H1 (cell line): ENCODE measurements at regions not wholly inside any gene's neighbourhood (a gene's known extent, or its start where the extent isn't known, plus 50 kb on each side); places are given as distances from the start of the nearest gene placed in this dataset.

Experiments
- CTCF ChIA-PET: fragments of 300-600 bp; sonication (Branson Sonifier 250); formaldehyde crosslinking; loops from one replicate; lab custom pipeline; 2021; ENCODE audit not compliant: partially characterized antibody; lab: Charles Lee
- POLR2A ChIA-PET: fragments of 300-600 bp; sonication (Branson Sonifier 250); formaldehyde crosslinking; loops from one replicate; lab custom pipeline; 2021; ENCODE audit warnings: inconsistent platforms; ENCODE audit not compliant: partially characterized antibody; lab: Charles Lee
- DNase-seq, 2 experiments: peaks; one replicate each; pipeline versions ENCODE4 v3.0.0 to v3.0.0-alpha.2; 2010 to 2022; ENCODE audit warnings: low spot score in 2 of 2, low read depth in 1 of 2, mixed read lengths in 1 of 2
- FAIRE-seq: peaks from 2 replicates; lab custom pipeline; 2011; peaks lifted over from hg19 to GRCh38; lab: Jason Lieb, UNC
- H2AFZ ChIP-seq: 2 replicates; pipeline ENCODE4 v1.8.1; 2012; ENCODE audit warnings: low read length, inconsistent platforms
- H2AK5ac ChIP-seq: 2 replicates; pipeline ENCODE4 v1.6.1; 2013; ENCODE audit warnings: low read depth, low read length
- H2BK120ac ChIP-seq: replicated peaks from 2 replicates; pipeline ENCODE3; 2013; ENCODE audit warnings: low read depth, low read length, inconsistent platforms
- H2BK12ac ChIP-seq: 2 replicates; pipeline ENCODE4 v1.6.1; 2013; ENCODE audit warnings: low read depth, low read length
- H2BK15ac ChIP-seq: 2 replicates; pipeline ENCODE4 v1.6.1; 2013; ENCODE audit warnings: low read length
- H2BK20ac ChIP-seq: 2 replicates; pipeline ENCODE4 v1.6.1; 2013; ENCODE audit warnings: low read length
- H2BK5ac ChIP-seq: 2 replicates; pipeline ENCODE4 v1.6.1; 2013; ENCODE audit warnings: low read depth, low read length
- H3K14ac ChIP-seq: 2 replicates; pipeline ENCODE4 v1.6.1; 2013; ENCODE audit warnings: inconsistent platforms; ENCODE audit not compliant: insufficient read length
- H3K18ac ChIP-seq: 2 replicates; pipeline ENCODE4 v1.6.1; 2013; ENCODE audit warnings: low read length; ENCODE audit errors: extremely low read depth
- H3K23ac ChIP-seq: 2 replicates; pipeline ENCODE4 v1.6.1; 2013; ENCODE audit warnings: inconsistent platforms; ENCODE audit not compliant: insufficient read length
- H3K23me2 ChIP-seq: 2 replicates; pipeline ENCODE4 v1.6.1; 2013; ENCODE audit warnings: low read depth, low read length
- H3K27ac ChIP-seq: 2 replicates; pipeline ENCODE4 v1.6.1; 2011; ENCODE audit warnings: low read depth, low read length, inconsistent platforms
- H3K27me3 ChIP-seq, 4 experiments: replicated peaks in 1 of 4; 1 replicate in 1 of 4; 2 replicates in 3 of 4; pipeline versions ENCODE4 v1.6.1 to v1.8.1; 2011 to 2013; ENCODE audit warnings: low read length in 3 of 4, mild to moderate bottlenecking in 3 of 4, inconsistent platforms in 2 of 4, mixed read lengths in 2 of 4, moderate library complexity in 1 of 4; ENCODE audit not compliant: control insufficient read depth in 3 of 4, insufficient read depth in 3 of 4; ENCODE audit errors: extremely low read depth in 1 of 4
- H3K36me3 ChIP-seq, 4 experiments: 2 replicates each; pipeline versions ENCODE4 v1.6.1 to v1.8.1; 2011 to 2013; ENCODE audit warnings: mild to moderate bottlenecking in 4 of 4, low read length in 3 of 4, moderate library complexity in 2 of 4, control low read depth in 1 of 4, inconsistent platforms in 1 of 4; ENCODE audit not compliant: insufficient read depth in 4 of 4, control insufficient read depth in 2 of 4
- H3K4ac ChIP-seq: replicated peaks from 2 replicates; pipeline ENCODE3; 2013; ENCODE audit warnings: low read length, low read depth, mixed read lengths, inconsistent platforms; ENCODE audit not compliant: insufficient read length
- H3K4me1 ChIP-seq, 4 experiments: replicated peaks in 1 of 4; 1 replicate in 1 of 4; 2 replicates in 3 of 4; pipeline versions ENCODE4 v1.6.1 to v1.8.1; 2011 to 2013; ENCODE audit warnings: low read length in 3 of 4, inconsistent platforms in 2 of 4, mixed read lengths in 1 of 4; ENCODE audit not compliant: insufficient read depth in 4 of 4, control insufficient read depth in 3 of 4
- H3K4me2 ChIP-seq, 2 experiments: 2 replicates each; pipeline versions ENCODE4 v1.6.1 to v1.8.1; 2011 to 2013; ENCODE audit warnings: low read depth in 2 of 2, low read length in 2 of 2, control low read depth in 1 of 2, inconsistent platforms in 1 of 2, mild to moderate bottlenecking in 1 of 2; ENCODE audit not compliant: insufficient read depth in 1 of 2
- H3K4me3 ChIP-seq, 4 experiments: fragments of 200-600, 300-600 bp in 1 of 4; sonication (generic), shearing (Covaris generic), sonication (Bioruptor Twin) in 1 of 4; 2 replicates each; pipeline versions ENCODE4 v1.5.1 to v1.8.1; 2011 to 2016; ENCODE audit warnings: low read length in 4 of 4, low read depth in 3 of 4, control low read depth in 2 of 4, inconsistent platforms in 2 of 4, mild to moderate bottlenecking in 2 of 4, mixed read lengths in 1 of 4, moderate library complexity in 1 of 4; ENCODE audit not compliant: insufficient read depth in 2 of 4; ENCODE audit errors: extremely low read depth in 1 of 4
- H3K56ac ChIP-seq: replicated peaks from 2 replicates; pipeline ENCODE3; 2013; ENCODE audit warnings: low read depth, mild to moderate bottlenecking, mixed read lengths, low read length, inconsistent platforms; ENCODE audit not compliant: insufficient read length
- H3K79me1 ChIP-seq: 2 replicates; pipeline ENCODE4 v1.6.1; 2013; ENCODE audit warnings: low read depth, low read length, control low read depth
- H3K79me2 ChIP-seq, 2 experiments: 2 replicates each; pipeline versions ENCODE4 v1.6.1 to v1.8.1; 2012 to 2013; ENCODE audit warnings: low read length in 2 of 2, mild to moderate bottlenecking in 2 of 2, inconsistent platforms in 1 of 2; ENCODE audit not compliant: insufficient read depth in 2 of 2, control insufficient read depth in 1 of 2
- H3K9ac ChIP-seq, 4 experiments: replicated peaks in 1 of 4; 1 replicate in 1 of 4; 2 replicates in 3 of 4; pipeline versions ENCODE4 v1.6.1 to v1.8.1; 2011 to 2013; ENCODE audit warnings: low read depth in 3 of 4, low read length in 3 of 4, control low read depth in 2 of 4, mild to moderate bottlenecking in 2 of 4, moderate library complexity in 2 of 4, inconsistent platforms in 1 of 4; ENCODE audit errors: extremely low read depth in 1 of 4
- H3K9me3 ChIP-seq, 2 experiments: 2 replicates each; pipeline versions ENCODE4 v1.6.1 to v1.8.1; 2012 to 2013; ENCODE audit warnings: mild to moderate bottlenecking in 2 of 2, moderate library complexity in 2 of 2, control low read depth in 1 of 2, inconsistent platforms in 1 of 2, low read depth in 1 of 2, low read length in 1 of 2, mixed read lengths in 1 of 2; ENCODE audit not compliant: insufficient read depth in 2 of 2
- H4K20me1 ChIP-seq, 2 experiments: replicated peaks in 1 of 2; 2 replicates each; pipeline versions ENCODE3 to v1.8.1; 2011 to 2013; ENCODE audit warnings: inconsistent platforms in 2 of 2, low read length in 2 of 2, mild to moderate bottlenecking in 1 of 2; ENCODE audit not compliant: insufficient read depth in 2 of 2, control insufficient read depth in 1 of 2
- H4K5ac ChIP-seq: 2 replicates; pipeline ENCODE4 v1.6.1; 2013; ENCODE audit warnings: low read length, low read depth, mixed read lengths, inconsistent platforms; ENCODE audit not compliant: insufficient read length
- H4K8ac ChIP-seq: 2 replicates; pipeline ENCODE4 v1.8.0; 2013; ENCODE audit warnings: mild to moderate bottlenecking, moderate library complexity, low read length, inconsistent platforms; ENCODE audit not compliant: insufficient read depth; ENCODE audit errors: extremely low read depth
- H4K91ac ChIP-seq: replicated peaks from 2 replicates; pipeline ENCODE3; 2013; ENCODE audit warnings: low read length, mixed read lengths, inconsistent platforms; ENCODE audit not compliant: insufficient read length
- CBX8 ChIP-seq: fragments of 300-800, 300-1000 bp; sonication (generic); IDR thresholded peaks from 2 replicates; pipeline ENCODE4 v1.7.1; 2016; ENCODE audit warnings: low read depth, low read length, borderline replicate concordance
- YY1 ChIP-seq: IDR thresholded peaks from 2 replicates; pipeline ENCODE4 v1.6.1; 2011; ENCODE audit warnings: low read depth, mild to moderate bottlenecking, low read length
- WGBS, 2 experiments: shearing (Covaris generic) in 1 of 2; methylation state at CpG; one replicate each; pipeline versions ENCODE4 v1.1.6 to v1.1.7; 2013 to 2015; ENCODE audit warnings: low lambda C conversion rate in 2 of 2, mixed read lengths in 2 of 2, inconsistent platforms in 1 of 2, low coverage in 1 of 2, missing lambda C conversion rate in 1 of 2; ENCODE audit not compliant: insufficient replicate concordance in 2 of 2, insufficient coverage in 1 of 2, insufficient read length in 1 of 2; ENCODE audit errors: extremely low coverage in 1 of 2, missing lambda C conversion rate in 1 of 2; 5-methylcytosine and 5-hydroxymethylcytosine counted together

GRCh38 chr2:160630801-160631590, 137.4 kb upstream of the RBMS1 start:
- ChIA-PET POLR2A (no interaction called here), CTCF (interaction anchor here (1.2 kb wide), 1 partner anchor 51 kb away, joined by 3 read pairs; no protein-coding TSS in a partner anchor)
- H3K18ac ChIP-seq = no peak overlapping the region
- H3K23me2 ChIP-seq = no peaks in the 10 kb centered on the region; the same call in 1 of the 2 replicates
- H2BK15ac ChIP-seq = no peak overlapping the region
- H2AK5ac ChIP-seq = no peak overlapping the region
- WGBS, 2 experiments = 89% methylated on average over 5 of the region's 5 CpGs; no CpG with 5 or more reads in 1 of the 2 experiments
- H2BK120ac ChIP-seq = no peak overlapping the region
- no peak overlapping the region for H2BK5ac ChIP-seq
- no peak overlapping the region for H4K5ac ChIP-seq
- H4K91ac ChIP-seq = no peak overlapping the region
- no peak overlapping the region for H3K4me3 ChIP-seq
- H3K56ac ChIP-seq = no peak overlapping the region
- H3K27ac ChIP-seq = no peak overlapping the region
- no peak overlapping the region for H3K4ac ChIP-seq
- H3K79me1 ChIP-seq = no peaks in the 10 kb centered on the region
- H2BK20ac ChIP-seq = no peak overlapping the region
- DNase-seq (no peak), FAIRE-seq (no peak)
- no peak overlapping the region for H3K4me2 ChIP-seq
- TF ChIP-seq YY1 (0 out of 2 replicates have a peak, but pooled peaks have one; percentile 7), CBX8 (no peak)
- H2AFZ ChIP-seq = peak overlapping the region; percentile 97
- H3K36me3 ChIP-seq = no peaks in the 10 kb centered on the region
- no peaks in the 10 kb centered on the region for H3K9me3 ChIP-seq
- H3K4me1 ChIP-seq = peaks cover 0 to 3% (median 1%) of the 10 kb centered on the region in 4 experiments; a peak in 3 of 7 replicates
- H3K14ac ChIP-seq = no peak overlapping the region
- H3K9ac ChIP-seq = no peak overlapping the region
- H3K23ac ChIP-seq = no peak overlapping the region
- no peaks in the 10 kb centered on the region for H3K27me3 ChIP-seq
- H2BK12ac ChIP-seq = no peak overlapping the region
- no peaks in the 10 kb centered on the region for H3K79me2 ChIP-seq
- no peak overlapping the region for H4K8ac ChIP-seq
- no peaks in the 10 kb centered on the region for H4K20me1 ChIP-seq
